ENCODE measurements at regions not wholly inside any gene's neighbourhood (a gene's known extent, or its start where the extent isn't known, plus 50 kb on each side); places are given as distances from the start of the nearest gene placed in this dataset.

DNA sequence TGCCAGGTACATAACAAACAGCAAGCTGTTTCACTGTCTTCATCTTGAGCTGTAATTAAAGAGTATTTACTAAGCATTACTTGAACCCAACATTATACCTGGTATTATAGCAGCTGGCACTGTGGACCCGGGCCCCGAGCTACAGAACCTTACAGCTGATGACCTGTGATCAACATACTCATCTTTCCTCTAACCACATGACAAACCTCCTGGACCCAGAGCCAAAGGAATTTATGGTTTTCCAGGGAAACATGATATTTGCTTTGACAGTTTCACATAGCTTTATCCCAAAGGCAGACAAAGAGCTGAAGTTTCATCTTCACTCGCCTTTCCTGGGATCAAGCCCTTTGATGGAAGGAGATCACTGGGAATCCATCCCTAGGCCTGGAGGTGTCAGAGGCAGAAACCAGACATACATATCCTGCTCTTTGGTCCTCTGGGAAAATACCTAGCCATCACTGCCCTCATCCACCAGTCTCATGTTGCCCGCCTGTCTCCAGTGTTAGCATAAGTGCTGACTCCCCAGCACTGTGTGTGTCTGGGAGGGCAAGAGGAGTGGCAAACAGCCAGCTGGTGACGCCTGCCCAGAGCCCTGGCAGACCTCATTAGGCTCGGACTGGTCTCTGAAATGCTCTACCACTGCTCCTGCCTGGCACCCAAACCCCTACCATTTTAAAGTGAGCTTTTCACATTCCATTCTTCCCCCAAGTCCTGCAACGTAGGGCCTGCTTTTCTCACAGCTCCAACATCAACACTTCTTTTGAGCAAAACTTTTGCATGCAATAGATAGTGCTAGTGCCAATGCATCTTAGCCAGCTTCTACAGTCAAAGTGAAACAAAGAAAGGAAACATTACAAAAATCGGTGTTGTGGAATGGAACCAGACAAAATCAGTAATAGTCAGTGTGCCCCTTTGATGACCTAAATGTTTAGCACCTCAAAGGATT is 138.8 kb upstream of the CTAGE1 start:
- Mint-ChIP-seq H3K36me3 (no peaks in the 10 kb centered on the region), H3K9me3 (no peaks in the 10 kb centered on the region), H3K27ac (no peak overlapping the region), H3K4me1 (peaks cover 7% of the 10 kb centered on the region), H3K4me3 (no peak overlapping the region), H3K27me3 (peaks cover 48% of the 10 kb centered on the region)
- POLR2A ChIA-PET: no interaction called here
- ATAC-seq (ENCODE audit: low read depth) (no peak), DNase-seq (no peak)

DNA sequence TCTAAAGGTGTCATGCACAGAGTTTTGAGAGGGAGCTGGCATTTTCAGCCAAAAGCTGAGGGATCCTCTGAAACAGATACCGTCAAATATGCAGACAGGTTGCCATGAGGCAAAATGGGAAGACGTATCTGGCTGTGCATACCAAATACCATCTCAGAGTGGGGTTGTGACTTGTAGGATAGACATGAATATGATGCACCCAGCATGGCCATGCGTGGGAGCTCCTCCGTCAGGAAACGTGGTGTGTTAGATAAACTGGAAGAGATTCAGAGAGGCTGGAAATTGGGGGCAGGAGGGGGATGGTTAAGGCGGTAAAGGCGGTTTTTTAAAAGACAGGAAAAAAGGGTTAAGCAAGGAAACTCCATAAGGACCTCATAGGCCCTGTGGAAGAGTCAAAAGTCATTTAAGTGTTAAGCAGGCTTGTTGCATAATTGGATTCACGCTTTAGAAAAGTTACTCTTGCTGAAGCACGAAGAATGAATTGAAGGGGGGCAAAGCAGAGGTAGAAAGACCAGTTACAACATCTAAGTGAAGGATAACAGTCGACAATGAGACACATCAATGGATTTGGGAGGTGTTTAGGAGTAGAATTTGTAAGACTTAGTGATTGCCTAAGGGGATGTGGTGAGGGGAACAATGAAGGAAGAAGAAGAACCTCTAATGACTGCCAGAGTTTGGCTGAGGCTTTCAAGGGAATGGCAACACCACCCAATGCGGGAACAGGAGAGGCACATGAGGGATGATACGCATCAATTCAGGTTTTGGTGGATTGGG is 139.6 kb upstream of the CTAGE1 start:
- Mint-ChIP-seq H3K36me3 (no peaks in the 10 kb centered on the region), H3K27me3 (peaks cover 53% of the 10 kb centered on the region), H3K4me1 (peaks cover 7% of the 10 kb centered on the region), H3K4me3 (no peak overlapping the region), H3K27ac (no peak overlapping the region), H3K9me3 (no peaks in the 10 kb centered on the region)
- POLR2A ChIA-PET: no interaction called here
- DNase-seq: no peak
- ATAC-seq (ENCODE audit: low read depth): no peak

DNA sequence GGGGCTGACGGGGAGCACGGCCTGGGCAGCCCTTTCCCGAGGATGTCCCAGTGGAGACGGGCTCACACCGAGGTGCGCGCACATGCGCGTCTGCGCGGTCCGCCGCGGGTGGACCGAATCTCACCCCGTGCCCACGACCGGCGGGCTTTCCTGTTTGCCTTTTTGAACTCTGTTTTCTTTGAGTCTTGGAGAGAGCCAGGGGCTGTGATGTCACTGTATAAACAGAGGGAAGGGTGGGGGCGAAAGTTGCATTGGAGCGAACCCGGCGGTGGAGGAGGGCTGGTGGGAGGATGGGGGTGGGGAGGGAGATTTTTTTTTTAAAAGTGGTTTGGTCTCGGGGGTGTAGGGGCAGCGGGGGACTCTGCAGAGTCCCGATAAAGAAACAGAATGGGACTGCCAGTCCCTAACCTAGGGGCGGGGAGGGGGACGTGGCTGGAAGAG is 141.2 kb upstream of the CTAGE1 start:
- Mint-ChIP-seq H3K27me3 (peaks cover 51% of the 10 kb centered on the region), H3K27ac (no peak overlapping the region), H3K36me3 (no peaks in the 10 kb centered on the region), H3K4me1 (peaks cover 7% of the 10 kb centered on the region), H3K9me3 (no peaks in the 10 kb centered on the region), H3K4me3 (no peak overlapping the region)
- ATAC-seq (ENCODE audit: low read depth) (no peak), DNase-seq (no peak)
- POLR2A ChIA-PET: no interaction called here

DNA sequence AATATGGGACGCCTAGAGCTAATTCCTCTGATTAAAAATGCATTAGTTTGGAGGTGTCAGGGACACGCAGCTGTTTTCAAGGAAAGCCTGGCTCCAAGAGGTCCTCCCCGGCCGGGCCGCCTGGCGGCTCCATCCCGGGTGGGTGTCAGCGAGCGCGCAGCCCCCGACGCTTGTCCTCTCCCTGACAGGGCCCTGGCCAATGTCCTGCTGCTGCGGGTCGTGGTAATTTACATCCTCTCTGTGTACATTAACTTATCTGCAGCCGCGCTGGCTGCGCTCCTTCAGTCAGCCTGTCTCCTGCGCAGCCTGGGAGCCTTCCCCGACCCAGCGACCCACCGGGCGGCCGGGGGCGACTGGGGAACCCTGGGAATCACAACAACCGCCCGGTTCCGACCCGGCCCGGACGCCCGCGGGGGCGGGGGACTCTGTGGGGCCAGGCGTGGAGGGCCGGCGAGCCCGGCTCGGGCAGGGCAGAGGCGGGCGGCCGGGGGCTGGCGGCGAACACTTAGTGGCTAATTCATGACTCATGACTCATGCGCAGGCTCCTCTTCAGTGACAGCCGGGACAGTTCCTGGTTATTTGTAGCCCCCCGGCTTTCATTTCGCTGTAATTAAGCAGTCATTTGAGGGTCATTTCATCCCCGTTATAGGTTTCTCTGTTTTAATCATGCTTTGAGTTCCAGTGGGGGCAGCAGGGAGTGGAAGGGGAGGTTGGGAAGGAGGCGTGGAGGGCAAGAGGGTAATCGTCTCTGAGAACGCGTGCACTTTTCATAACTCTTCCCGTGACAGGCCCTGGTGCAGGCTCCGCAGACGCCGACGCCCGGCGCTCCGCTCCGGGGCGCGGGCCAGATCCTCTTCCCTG is 141.9 kb upstream of the CTAGE1 start:
- POLR2A ChIA-PET: no interaction called here

GRCh38 chr18:22560275-22560610 is 142.5 kb upstream of the CTAGE1 start:
- no peaks in the 10 kb centered on the region for H3K36me3 Mint-ChIP-seq
- no peaks in the 10 kb centered on the region for H3K9me3 Mint-ChIP-seq
- POLR2A ChIA-PET: no interaction called here
- ATAC-seq (ENCODE audit: low read depth) (no peak), DNase-seq (no peak)
- peaks cover 51% of the 10 kb centered on the region for H3K27me3 Mint-ChIP-seq
- peak overlapping the region; percentile 65 for H3K4me3 Mint-ChIP-seq
- peaks cover 7% of the 10 kb centered on the region for H3K4me1 Mint-ChIP-seq
- H3K27ac Mint-ChIP-seq: no peak overlapping the region

More for the DNA sequence above, 141.9 kb upstream of the CTAGE1 start:
- peaks cover 51% of the 10 kb centered on the region for H3K27me3 Mint-ChIP-seq
- peak overlapping the region; percentile 65 for H3K4me3 Mint-ChIP-seq
- DNase-seq (peak; percentile 38), ATAC-seq (ENCODE audit: low read depth) (no peak)
- H3K27ac Mint-ChIP-seq: no peak overlapping the region
- H3K9me3 Mint-ChIP-seq: no peaks in the 10 kb centered on the region
- H3K4me1 Mint-ChIP-seq: peaks cover 7% of the 10 kb centered on the region
- no peaks in the 10 kb centered on the region for H3K36me3 Mint-ChIP-seq

DNA sequence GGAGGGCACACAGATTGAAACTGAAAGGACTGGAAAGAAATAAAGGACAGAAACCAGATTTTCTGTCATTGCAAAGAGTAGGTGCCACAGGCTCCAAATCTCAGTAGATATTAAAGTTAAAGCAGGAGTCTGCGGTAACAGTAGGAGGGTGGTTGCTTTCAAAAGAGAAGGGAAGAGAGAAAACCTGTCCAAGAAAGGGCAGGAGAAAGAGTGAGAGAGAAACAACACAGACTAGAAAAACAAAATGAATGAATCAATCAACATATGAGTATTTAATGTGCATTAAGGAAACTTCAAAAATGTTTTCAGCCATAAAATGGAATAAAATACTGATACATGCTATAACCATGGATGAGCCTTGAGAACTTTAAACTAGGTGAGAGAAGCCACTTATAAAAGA is 143.1 kb upstream of the CTAGE1 start:
- Mint-ChIP-seq H3K9me3 (no peaks in the 10 kb centered on the region), H3K4me1 (peaks cover 7% of the 10 kb centered on the region), H3K4me3 (no peak overlapping the region), H3K36me3 (no peaks in the 10 kb centered on the region), H3K27me3 (peaks cover 51% of the 10 kb centered on the region), H3K27ac (no peak overlapping the region)
- POLR2A ChIA-PET: no interaction called here
- ATAC-seq (ENCODE audit: low read depth) (no peak), DNase-seq (no peak)

DNA sequence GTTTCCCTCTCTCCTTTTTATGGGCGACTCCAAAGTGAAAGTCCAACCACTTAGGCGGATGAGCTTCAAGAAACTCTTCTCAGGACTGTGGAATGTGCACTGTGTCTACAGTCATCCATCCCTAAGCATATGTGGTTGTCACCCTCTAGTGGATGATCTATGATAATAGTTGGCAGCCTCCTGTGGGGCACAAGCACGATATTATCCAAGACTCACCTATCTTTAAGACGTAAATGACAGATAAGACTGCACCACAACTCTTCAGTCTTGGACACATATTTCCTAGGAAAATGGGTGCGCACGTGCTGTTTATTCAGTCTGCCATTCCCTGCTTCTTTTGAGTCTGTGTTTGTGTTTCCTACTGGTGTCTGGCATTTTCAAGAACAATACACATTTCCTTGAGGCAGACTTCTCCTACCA is 145.5 kb upstream of the CTAGE1 start:
- peaks cover 34% of the 10 kb centered on the region for H3K27me3 Mint-ChIP-seq
- no peak overlapping the region for H3K4me3 Mint-ChIP-seq
- no peaks in the 10 kb centered on the region for H3K36me3 Mint-ChIP-seq
- H3K9me3 Mint-ChIP-seq: no peaks in the 10 kb centered on the region
- peak; percentile 52 for ATAC-seq (ENCODE audit: low read depth)
- POLR2A ChIA-PET: no interaction called here
- no peak overlapping the region for H3K27ac Mint-ChIP-seq
- peaks cover 7% of the 10 kb centered on the region for H3K4me1 Mint-ChIP-seq
- DNase-seq: no peak

DNA sequence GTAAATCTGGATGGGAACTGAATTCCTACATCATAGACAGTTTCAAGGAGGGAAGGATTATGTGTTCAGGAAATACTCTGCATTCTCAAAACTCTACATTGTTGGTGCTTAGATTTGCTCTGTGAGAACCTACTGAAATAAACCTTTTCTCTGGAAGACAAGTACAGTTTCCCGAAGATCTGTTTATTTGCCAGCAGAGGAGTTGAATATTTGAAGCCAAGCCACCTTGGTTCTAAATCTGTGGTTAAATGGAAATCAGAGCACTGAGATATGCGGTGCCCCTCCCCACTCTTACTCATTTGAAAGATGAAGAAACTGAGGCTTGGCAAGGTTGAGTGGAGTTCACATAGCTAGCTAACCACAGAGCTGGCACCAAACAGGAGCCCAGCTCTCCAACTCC is 146.3 kb upstream of the CTAGE1 start:
- H3K4me3 Mint-ChIP-seq: no peak overlapping the region
- ATAC-seq (ENCODE audit: low read depth): no peak

DNA sequence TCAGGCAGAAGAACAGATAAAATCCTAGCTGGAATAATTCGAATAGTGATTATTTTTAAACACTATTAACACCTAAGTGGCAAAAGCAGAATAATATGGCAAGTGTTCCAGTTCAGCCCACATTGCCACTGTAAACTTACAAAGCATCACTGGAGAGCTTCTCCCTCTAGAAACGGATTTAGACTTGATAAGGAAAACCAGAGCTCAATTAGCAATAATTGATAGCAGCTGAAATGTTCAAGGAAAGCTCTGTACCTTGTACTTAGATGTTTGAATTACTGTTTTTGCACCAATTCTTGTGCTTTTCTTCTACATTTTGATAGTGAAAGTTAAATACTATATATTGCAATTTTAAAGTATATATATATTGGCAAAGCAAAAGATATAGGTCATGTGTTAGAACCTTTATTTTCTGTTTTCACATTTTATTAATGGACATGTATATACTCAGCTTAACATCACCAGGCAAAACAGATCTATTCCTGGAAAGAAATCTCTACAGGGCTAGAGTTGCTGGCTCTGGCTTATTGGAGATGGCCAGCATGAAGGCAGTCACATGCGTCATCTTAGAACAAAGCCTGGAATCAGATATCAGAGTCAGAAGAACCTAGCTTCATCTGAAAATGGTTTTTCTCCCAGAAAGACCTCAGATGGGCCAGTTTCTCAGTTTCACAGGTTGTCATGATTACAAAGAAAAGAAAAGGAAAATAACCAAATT is 149.1 kb upstream of the CTAGE1 start:
- no peaks in the 10 kb centered on the region for H3K9me3 Mint-ChIP-seq
- no peak overlapping the region for H3K27ac Mint-ChIP-seq
- H3K36me3 Mint-ChIP-seq: no peaks in the 10 kb centered on the region
- peaks cover 12% of the 10 kb centered on the region for H3K27me3 Mint-ChIP-seq
- H3K4me1 Mint-ChIP-seq: no peaks in the 10 kb centered on the region
- H3K4me3 Mint-ChIP-seq: no peak overlapping the region
- POLR2A ChIA-PET: no interaction called here
- DNase-seq (no peak), ATAC-seq (ENCODE audit: low read depth) (no peak)

More for the DNA sequence above, 146.3 kb upstream of the CTAGE1 start:
- no peaks in the 10 kb centered on the region for H3K9me3 Mint-ChIP-seq
- H3K27me3 Mint-ChIP-seq: peaks cover 32% of the 10 kb centered on the region
- H3K36me3 Mint-ChIP-seq: no peaks in the 10 kb centered on the region
- POLR2A ChIA-PET: no interaction called here
- DNase-seq: no peak
- peaks cover 7% of the 10 kb centered on the region for H3K4me1 Mint-ChIP-seq
- H3K27ac Mint-ChIP-seq: no peak overlapping the region

- ATAC-seq (ENCODE audit: low read depth): no peak
- POLR2A ChIA-PET: no interaction called here
- no peak overlapping the region for H3K27ac Mint-ChIP-seq
- DNase-seq: no peak
- H3K9me3 Mint-ChIP-seq: no peaks in the 10 kb centered on the region
- H3K27me3 Mint-ChIP-seq: peaks cover 5% of the 10 kb centered on the region
- no peak overlapping the region for H3K4me3 Mint-ChIP-seq
- no peaks in the 10 kb centered on the region for H3K36me3 Mint-ChIP-seq
- no peaks in the 10 kb centered on the region for H3K4me1 Mint-ChIP-seq
Measured at GRCh38 chr18:22567794-22568193, 150.1 kb upstream of the CTAGE1 start.

DNA sequence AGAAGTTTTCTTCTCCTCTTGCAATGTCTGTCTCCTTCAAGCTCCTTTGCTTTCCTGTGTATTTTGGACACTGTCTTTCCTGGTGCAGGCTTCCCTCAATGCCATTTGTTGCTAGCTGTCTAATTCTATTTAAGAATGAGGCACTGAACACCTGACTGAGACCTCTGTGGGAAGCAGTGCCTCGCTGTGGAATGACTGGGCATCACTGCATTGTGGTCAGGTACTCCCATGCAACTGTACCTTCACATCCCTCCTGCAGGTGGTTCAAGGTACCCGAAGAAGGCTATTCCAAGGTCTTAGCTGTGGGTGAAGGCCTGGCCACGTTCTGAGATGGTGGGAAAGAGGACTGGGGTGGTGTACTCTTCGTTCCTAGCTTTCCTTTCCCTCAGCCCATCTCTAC is 152.8 kb upstream of the CTAGE1 start:
- no peak for ATAC-seq (ENCODE audit: low read depth)

DNA sequence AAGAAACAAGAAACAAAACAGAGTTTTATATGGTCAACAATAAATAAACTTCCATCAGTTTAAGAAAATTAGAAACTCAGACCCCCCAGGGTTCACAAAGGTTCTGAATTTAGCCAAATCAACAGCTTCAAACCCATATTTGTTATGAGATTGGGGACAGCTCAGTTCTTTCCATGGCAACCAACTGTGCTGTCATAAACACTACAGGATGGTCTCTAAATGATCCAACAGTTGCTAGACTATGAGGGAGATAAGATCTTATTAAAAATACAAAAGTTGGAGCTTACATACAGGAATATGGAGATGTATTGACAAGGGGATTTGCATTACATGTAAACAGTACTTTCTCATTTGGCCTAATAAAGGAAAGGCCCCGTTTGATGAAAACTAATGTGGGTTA is 154.6 kb upstream of the CTAGE1 start:
- Mint-ChIP-seq H3K4me1 (no peaks in the 10 kb centered on the region), H3K4me3 (no peak overlapping the region), H3K36me3 (no peaks in the 10 kb centered on the region), H3K9me3 (no peaks in the 10 kb centered on the region), H3K27ac (no peak overlapping the region), H3K27me3 (peaks cover 6% of the 10 kb centered on the region)
- POLR2A ChIA-PET: no interaction called here
- ATAC-seq (ENCODE audit: low read depth): no peak
- no peak for DNase-seq

More for the DNA sequence above, 152.8 kb upstream of the CTAGE1 start:
- Mint-ChIP-seq H3K27ac (no peak overlapping the region), H3K9me3 (no peaks in the 10 kb centered on the region), H3K27me3 (peaks cover 6% of the 10 kb centered on the region), H3K4me3 (no peak overlapping the region), H3K36me3 (no peaks in the 10 kb centered on the region), H3K4me1 (no peaks in the 10 kb centered on the region)
- POLR2A ChIA-PET: no interaction called here
- no peak for DNase-seq

GRCh38 chr18:22579271-22579670 is 161.6 kb upstream of the CTAGE1 start:
- Mint-ChIP-seq H3K4me3 (no peak overlapping the region), H3K9me3 (peaks cover 1% of the 10 kb centered on the region), H3K27ac (no peak overlapping the region), H3K4me1 (no peaks in the 10 kb centered on the region), H3K36me3 (no peaks in the 10 kb centered on the region), H3K27me3 (peaks cover 2% of the 10 kb centered on the region)
- DNase-seq (no peak), ATAC-seq (ENCODE audit: low read depth) (no peak)
- POLR2A ChIA-PET: no interaction called here
